GM08714 (cell line): ENCODE measurements at regions not wholly inside any gene's neighbourhood (a gene's known extent, or its start where the extent isn't known, plus 50 kb on each side); places are given as distances from the start of the nearest gene placed in this dataset.
"Not testable (repeated sequence)": the region's sequence is repeated elsewhere in the genome, so short reads cannot be mapped to it uniquely, and the experiment has no call there.

Experiments used
- H3K4me3 ChIP-seq: fragments of 200-500 bp; sonication (Bioruptor generic); 2 replicates; pipeline ENCODE4 v1.5.1; 2014; ENCODE audit warnings: mild to moderate bottlenecking, low read length, inconsistent platforms
- ZNF274 ChIP-seq: IDR thresholded peaks from 2 replicates; pipeline ENCODE4 v1.6.1; 2012; ENCODE audit warnings: mild to moderate bottlenecking, low read depth, low read length

DNA sequence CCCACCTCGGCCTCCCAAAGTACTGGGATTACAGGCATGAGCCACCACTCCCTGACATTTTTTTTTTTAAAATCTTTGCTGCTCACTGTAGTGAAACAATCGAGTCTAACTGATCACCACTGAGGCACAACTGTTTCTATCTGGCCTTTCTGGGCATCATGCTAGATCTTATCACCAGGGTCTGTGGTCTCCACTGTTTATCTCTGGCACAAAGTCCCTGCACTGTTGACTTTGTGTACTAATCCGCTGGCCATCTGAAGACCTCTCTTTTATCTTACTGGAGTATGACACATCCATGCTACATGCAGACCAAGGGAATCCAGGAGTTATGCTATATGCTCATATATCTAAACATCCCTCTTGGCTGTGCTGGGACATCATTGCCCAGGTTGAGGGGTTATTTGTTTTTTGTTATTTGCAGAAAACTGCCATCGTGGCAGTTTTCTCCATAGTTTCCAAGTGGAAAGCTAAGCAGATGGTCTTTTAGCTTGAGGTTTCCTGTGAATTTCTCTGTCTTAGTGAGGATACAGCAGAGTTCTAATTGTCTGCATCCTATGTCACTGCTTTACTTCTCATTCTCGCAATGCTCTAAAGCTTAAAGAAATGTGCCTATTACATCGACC lies 456.9 kb downstream of the CCER1 start:
- H3K4me3 ChIP-seq = no peak overlapping the region
- TF ChIP-seq ZNF274 = no peak

DNA sequence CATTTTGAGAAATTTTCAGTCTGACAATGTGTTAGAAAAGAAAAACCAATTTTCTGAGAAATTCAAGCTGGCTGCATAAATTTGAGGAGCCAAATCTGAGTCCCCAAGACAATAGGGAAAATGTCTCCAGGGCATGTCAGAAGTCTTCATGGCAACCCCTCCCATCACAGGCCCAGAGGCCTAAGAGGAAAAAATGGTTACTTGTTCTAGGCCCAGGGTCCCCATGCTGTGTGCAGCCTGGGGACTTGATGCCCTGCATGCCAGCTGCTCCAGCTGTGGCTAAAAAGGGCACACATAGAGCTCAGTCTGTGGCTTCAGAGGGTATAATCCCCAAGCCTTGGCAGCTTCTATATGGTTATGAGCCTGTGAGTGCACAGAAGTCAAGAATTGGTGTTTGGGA lies 464.6 kb downstream of the CCER1 start:
- TF ChIP-seq ZNF274 = no peak

DNA sequence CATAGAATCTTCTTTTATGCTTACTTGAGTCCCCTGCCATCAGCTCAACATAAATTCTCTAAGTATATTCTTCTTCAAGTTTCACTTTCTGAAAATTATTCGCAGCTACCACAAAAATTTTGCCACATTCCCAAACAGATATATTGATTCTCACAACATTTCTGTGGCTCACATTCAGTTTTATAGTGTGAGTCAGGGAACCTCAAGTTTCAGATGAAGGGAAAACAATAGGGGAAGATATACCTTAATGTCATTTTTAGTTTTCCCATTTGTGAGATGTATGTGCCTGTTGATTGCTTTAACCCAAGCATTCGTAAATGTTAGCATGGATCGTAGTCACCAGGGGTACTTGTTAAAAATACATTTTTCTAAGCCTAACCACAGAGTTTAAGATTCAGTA lies 465.8 kb downstream of the CCER1 start:
- H3K4me3 ChIP-seq = no peak overlapping the region
- no peak for TF ChIP-seq ZNF274

More for the DNA sequence above, 464.6 kb downstream of the CCER1 start:
- no peak overlapping the region for H3K4me3 ChIP-seq

DNA sequence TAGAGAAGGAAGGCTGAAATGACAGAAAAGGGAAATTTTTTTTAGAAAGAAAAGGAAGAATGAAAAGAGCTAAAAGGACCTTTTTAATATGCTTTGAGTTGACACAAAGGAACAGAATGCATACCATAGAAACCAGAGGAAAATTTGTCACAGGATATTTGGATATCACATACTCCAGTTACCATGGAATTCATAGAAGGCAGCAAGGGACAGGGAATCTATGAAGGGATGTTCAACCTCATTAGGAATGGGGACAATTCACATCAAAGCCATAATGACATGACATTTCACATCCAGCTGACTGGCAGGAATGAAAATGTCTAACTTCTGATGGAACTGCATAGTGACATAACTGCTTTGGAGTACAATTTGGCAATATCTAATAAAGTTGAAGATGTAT lies 469.4 kb downstream of the CCER1 start:
- TF ChIP-seq ZNF274 = no peak
- no peak overlapping the region for H3K4me3 ChIP-seq

DNA sequence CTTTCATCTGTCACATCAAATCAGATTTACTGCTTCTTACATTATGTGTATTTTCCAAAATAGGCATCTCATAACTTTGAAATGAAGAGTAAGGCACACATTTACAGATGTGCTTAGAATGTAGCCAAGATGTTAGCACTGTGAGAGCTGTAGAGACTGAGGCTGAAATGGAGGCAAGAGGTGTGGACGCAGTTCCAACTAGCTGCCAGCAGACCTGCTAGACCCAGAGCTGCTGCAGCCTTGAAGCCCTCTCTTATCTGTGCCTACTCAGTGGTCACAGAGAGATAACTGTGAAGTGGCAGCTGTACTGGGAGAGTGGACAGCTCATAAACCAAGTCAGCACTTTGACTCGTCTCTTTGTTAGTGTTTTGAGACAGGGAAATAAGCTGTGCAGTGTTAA lies 470.9 kb downstream of the CCER1 start:
- H3K4me3 ChIP-seq = no peak overlapping the region
- no peak for TF ChIP-seq ZNF274

DNA sequence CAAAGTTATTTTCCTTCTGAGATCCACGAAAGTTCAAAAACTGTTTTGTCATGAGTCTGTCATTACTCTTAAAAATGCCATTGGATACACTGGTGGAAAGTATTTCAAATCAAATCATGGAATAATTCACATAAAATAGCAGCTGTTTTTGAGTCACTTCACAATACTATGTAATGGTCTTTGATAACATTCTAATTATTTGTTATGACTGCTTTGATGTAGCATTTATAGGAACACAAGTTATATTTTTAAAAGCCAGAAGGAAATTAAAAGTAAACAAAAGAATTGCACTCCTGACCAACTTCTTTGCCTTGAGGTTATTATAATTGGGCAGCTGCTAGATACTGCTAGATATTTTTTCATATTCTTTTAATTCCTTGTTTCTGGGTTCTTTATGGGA lies 473.2 kb downstream of the CCER1 start:
- no peak overlapping the region for H3K4me3 ChIP-seq
- TF ChIP-seq ZNF274 = no peak

DNA sequence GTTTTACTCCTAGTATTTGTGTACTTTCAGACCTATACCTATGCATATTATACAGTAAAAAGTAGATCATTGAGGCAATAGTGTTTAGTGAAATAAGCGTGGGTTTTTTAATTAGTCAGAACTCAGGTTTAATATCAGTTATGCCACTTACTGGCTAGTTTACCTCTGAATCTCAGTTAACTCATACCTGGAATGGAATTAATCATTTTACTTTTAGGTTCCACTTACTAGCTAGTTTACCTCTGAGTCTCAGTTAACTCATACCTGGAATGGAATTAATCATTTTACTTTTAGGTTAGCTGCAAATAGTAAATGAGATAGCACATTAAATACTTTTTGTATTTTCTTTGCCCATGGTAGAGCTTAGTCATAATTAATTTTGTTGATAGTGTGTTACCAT lies 475.7 kb downstream of the CCER1 start:
- TF ChIP-seq ZNF274 = no peak
- no peak overlapping the region for H3K4me3 ChIP-seq

DNA sequence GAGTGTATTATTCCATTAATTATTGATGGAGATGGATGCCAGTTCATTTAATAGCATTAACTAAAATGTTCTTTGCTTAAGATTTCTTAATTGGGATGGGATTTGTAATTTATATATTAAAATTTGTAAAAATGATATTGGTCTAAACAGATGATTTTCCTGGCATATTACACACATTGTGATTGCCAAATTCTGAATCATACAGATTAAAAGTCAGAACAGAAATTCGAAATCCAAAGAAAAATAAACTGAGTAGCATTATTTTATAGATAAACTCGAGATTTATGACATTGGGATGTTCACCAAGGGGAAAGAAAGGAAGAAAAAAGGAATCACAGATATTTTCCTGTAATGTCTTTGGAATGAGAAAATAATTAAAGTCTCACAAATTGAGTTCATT lies 481.1 kb downstream of the CCER1 start:
- no peak overlapping the region for H3K4me3 ChIP-seq
- TF ChIP-seq ZNF274 = no peak

DNA sequence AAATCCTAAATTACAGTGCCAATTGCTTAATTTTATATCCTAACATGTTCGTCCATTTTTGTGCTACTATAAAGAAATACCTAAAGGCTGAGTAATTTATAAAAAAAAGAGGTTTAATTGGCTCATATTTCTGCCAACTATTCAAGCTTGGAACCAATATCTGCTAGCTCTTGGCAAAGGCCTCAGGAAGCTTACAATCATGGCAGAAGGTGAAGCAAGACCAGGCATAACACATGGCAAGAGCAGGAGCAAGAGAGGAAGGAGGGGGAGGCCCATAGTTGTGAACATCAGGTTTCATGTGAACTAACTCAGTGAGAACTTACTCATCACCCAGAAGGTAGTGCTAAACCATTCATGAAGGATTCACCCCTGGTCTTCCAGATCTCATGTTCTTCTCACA lies 494.3 kb downstream of the CCER1 start:
- no peak for TF ChIP-seq ZNF274
- H3K4me3 ChIP-seq = no peak overlapping the region

DNA sequence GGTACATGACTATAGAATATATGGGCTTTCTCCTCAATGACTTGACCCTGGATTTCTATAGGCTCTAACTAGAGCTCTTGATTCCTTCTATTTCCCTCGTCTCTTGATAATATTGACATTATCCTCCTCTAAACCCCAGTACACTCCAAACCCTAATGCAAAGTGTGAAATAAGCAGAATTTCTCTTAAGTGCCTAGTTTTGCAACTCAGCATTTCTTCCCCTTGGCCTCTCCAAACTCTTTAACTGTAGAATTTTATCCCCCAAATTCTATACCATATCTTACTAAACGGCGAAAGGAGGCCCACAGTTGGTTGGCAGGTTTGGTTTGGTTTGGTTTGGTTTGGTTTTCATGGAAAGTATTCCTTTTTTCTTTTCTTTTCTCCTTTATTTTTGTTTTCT lies 498.7 kb downstream of the CCER1 start:
- no peak for TF ChIP-seq ZNF274
- H3K4me3 ChIP-seq = no peak overlapping the region

DNA sequence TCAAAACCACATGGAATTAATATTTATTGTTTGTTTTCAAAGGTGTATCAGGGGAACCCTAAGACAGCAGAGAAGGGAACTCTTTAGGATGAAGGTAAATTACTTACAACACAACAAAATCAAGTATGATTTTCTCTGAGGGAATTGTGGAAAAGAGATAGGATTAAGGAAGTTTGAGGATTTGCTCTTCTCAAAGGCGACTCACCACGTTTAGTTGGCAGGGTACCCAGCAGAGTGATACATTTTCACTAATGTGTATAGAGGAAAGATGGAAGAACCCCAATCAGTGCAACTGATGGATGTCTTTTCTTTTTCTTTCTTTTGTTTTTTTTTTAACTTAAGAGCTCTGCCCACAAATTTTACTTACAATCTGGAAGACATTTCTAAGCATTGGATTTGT lies 499.2 kb downstream of the CCER1 start:
- no peak for TF ChIP-seq ZNF274
- H3K4me3 ChIP-seq = no peak overlapping the region

DNA sequence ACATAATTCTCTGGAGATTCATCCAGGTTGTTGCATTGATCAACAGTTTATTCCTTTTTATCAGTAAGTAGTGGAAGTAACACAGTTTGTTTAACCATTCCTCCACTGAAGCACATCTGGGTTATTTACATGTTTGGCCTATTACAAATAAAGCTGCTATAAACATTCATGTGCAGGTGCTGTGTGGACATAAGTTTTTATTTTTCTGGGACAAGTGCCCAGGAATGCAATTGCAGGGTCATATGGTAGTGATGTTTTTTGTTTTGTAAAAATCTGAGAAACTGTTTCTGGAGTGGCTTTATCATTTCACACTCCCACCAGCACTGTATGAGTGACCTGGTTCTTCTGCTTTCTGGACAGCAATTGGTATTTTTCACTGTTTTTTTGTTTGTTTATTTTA lies 505.4 kb downstream of the CCER1 start:
- H3K4me3 ChIP-seq = no peak overlapping the region
- no peak for TF ChIP-seq ZNF274

DNA sequence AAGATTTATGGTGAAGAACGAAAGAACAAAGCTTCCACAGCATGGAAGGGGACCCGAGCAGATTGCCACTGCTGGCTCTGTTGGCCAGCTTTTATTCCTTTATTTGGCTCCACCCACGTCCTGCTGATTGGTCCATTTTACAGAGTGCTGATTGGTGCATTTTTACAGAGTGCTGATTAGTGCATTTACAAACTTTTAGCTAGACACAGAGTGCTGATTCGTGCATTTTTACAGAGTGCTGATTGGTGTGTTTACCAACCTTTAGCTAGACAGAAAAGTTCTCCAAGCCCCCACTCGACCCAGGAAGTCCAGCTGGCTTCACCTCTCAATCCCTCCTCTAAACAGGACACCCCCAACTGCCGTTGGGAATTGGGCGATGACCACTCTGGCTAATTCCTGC lies 511.5 kb downstream of the CCER1 start:
- not testable (repeated sequence) for H3K4me3 ChIP-seq

DNA sequence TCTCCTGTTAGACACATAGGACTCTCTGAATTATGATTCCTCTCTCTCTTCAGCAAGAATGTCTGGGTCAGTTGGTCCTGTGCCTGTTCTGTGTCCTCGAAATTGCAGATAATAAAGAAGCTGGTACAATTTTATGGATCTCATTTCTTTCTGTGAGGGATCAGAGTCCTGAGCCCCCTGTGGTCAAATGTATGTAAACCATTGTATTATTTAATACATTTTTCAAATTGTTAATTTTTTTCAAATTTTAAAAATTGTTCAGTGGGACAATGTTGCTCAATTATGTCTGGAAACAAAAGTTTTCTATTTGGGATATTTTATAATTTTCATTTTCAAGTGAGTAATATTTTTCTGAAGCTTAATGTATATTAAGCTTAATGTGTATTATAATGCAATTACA lies 513.5 kb downstream of the CCER1 start:
- H3K4me3 ChIP-seq = no peak overlapping the region
- no peak for TF ChIP-seq ZNF274

DNA sequence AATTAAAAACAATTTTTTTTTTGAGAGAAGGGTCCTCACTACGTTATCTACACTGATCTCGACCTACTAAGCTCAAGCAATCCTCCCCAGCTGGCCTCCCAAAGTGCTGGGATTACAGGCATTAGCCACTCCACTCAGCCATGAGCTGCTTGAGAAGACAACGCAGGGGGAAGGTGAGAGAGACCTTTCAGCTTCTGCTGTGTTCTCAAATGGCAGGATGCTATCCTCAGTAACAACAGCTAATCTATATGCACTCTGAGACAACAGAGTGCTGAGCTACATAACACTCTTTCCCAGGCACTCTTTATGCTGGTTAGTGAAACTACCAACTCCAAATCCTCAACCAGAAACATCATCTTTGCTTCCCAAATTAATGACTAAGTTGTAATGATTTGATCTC lies 526.1 kb downstream of the CCER1 start:
- no peak overlapping the region for H3K4me3 ChIP-seq
- TF ChIP-seq ZNF274 = no peak

DNA sequence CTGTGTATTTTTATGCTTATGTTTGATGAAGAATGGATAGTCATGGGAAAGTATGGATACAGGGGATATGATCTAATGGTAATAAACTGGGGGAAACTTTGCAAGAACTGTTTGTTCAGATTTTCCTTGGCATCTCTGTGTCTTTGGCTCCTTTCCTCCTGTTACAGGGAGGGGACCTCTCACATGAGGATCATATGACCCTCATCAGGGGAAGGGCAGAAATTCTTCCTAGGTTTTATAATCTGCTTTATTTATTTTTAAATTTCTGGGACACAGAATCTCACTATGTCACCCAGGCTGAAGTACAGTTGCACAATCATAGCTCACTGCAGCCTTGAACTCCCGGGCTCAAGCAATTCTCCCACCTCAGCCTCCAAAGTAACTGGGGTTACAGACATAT lies 526.5 kb downstream of the CCER1 start:
- TF ChIP-seq ZNF274 = no peak

More for the DNA sequence above, 526.5 kb downstream of the CCER1 start:
- no peak overlapping the region for H3K4me3 ChIP-seq
